ENCODE measurements at regions not wholly inside any gene's neighbourhood (a gene's known extent, or its start where the extent isn't known, plus 50 kb on each side); places are given as distances from the start of the nearest gene placed in this dataset.

DNA sequence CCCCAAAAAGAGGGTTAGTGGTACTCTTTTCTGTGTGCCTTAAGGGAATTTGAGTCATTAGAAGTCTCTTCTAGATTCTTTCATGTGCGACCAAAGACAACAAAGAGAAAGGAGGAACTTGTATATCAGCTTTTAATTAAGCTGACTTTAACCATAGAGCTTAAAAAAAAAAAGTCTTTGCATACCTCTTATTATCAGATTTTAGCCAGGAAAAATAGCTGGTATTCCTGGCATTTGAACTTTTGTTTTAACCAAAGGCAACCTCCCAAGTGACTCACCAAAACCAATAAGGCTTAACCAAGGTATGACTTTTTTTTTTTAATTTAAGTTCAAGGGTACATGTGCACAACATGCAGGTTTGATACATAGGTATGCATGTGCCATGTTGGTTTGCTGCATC is 375.0 kb downstream of the CDC5L start:
- TF ChIP-seq, protein P1, sequence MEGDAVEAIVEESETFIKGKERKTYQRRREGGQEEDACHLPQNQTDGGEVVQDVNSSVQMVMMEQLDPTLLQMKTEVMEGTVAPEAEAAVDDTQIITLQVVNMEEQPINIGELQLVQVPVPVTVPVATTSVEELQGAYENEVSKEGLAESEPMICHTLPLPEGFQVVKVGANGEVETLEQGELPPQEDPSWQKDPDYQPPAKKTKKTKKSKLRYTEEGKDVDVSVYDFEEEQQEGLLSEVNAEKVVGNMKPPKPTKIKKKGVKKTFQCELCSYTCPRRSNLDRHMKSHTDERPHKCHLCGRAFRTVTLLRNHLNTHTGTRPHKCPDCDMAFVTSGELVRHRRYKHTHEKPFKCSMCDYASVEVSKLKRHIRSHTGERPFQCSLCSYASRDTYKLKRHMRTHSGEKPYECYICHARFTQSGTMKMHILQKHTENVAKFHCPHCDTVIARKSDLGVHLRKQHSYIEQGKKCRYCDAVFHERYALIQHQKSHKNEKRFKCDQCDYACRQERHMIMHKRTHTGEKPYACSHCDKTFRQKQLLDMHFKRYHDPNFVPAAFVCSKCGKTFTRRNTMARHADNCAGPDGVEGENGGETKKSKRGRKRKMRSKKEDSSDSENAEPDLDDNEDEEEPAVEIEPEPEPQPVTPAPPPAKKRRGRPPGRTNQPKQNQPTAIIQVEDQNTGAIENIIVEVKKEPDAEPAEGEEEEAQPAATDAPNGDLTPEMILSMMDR (IDR thresholded peaks at IDR 0.05): no peak
- no peak overlapping the region for H3K9ac ChIP-seq (ENCODE audit: low read depth in 2 of 2, low read length in 2 of 2)
- intact Hi-C loops (cut with DNase I): no loop called here

DNA sequence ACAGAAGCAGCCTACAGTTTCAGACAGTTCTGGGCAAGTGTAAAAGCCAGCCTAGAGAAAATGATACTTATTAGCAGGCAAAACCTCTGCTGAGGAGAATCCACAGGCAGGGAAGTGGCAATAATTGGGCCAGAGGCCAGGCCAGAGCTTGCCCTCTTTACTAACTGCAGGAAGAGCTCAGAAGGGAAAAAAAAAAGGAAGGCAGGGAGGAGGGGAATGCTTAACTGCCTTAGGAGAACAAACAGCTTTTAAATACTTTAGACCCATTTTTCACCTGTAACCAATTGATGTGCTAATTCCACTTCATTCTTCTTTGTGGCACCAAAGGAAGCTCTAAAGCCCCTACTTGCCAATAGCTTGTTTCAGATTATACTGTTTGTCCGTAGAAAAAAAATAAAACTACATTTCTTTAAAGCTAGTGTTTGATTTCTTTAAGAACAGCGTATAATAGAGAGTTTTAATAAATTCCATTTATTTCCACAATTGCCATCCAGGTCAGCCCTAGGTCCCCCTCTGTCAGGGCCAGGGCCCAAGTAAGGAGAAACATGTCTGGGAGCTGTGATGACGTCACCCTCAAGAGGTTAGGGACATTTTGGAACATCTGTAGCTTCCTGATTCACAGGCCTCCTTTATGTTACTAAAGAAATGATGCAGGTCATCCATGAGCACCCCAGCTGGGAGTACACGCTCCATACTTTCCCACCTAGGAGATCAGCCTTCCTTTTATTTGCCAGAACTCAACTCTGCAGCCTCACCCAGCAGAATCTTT is 384.3 kb downstream of the CDC5L start:
- no peak for DNase-seq
- Histone ChIP-seq H3K4me3 (no peak overlapping the region), H3K9ac (ENCODE audit: low read depth in 2 of 2, low read length in 2 of 2) (no peak overlapping the region), H3K9me3 (no peaks in the 10 kb centered on the region), H3K4me1 (no peaks in the 10 kb centered on the region), H3K27ac (no peak overlapping the region), H3K27me3 (no peaks in the 10 kb centered on the region), H3K36me3 (no peaks in the 10 kb centered on the region)
- TF ChIP-seq, protein P1 (IDR thresholded peaks at IDR 0.05): no peak
- intact Hi-C loops (cut with DNase I): no loop called here

More for the DNA sequence above, 375.0 kb downstream of the CDC5L start:
- no peak overlapping the region for H3K4me3 ChIP-seq
- DNase-seq: no peak
- no peak overlapping the region for H3K27ac ChIP-seq
- no peaks in the 10 kb centered on the region for H3K27me3 ChIP-seq
- H3K9me3 ChIP-seq: no peaks in the 10 kb centered on the region
- H3K36me3 ChIP-seq: no peaks in the 10 kb centered on the region
- no peaks in the 10 kb centered on the region for H3K4me1 ChIP-seq

DNA sequence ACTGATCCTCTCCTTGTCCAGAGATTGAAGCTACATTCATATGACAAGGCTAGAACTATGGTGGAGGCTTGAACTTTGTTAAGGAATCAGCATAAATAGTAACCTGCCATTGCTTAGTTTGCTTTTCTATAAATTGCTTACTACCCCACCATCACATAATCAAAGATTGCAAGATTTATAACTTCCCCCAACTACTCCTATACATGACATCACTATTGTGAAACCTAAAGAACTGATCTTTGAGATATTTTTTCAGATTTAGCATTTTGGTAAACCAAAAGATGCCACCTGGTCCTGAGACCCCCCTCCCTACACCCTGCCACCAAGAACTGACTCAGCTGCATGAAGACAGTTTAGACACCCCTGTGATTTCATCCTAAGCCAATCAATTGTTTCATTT is 385.3 kb downstream of the CDC5L start:
- no peak for DNase-seq
- intact Hi-C loops (cut with DNase I): no loop called here
- no peaks in the 10 kb centered on the region for H3K27me3 ChIP-seq
- no peak overlapping the region for H3K27ac ChIP-seq
- no peak overlapping the region for H3K4me3 ChIP-seq
- no peak overlapping the region for H3K9ac ChIP-seq (ENCODE audit: low read depth in 2 of 2, low read length in 2 of 2)
- H3K9me3 ChIP-seq: no peaks in the 10 kb centered on the region
- no peaks in the 10 kb centered on the region for H3K4me1 ChIP-seq
- TF ChIP-seq, protein P1 (IDR thresholded peaks at IDR 0.05): no peak
- no peaks in the 10 kb centered on the region for H3K36me3 ChIP-seq

DNA sequence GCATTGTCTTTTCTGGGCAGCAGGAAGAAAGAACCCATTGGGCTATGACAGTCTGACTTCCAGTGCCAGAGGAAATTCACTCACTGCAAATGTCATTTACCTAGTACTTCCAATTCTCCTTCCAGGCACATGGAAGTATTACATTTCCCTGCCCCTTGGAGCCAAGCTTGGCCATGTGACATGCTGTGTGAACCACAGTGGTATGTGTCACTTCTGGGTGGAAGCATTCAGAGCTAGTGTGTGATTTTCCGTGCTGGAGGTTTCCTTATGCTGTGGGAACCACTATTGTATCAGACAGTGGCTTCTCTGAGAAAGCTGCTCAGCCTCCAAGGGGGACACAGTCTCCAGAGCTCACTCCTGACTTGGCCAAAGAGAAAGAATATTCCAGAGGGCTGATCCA is 387.6 kb downstream of the CDC5L start:
- no peak for DNase-seq
- Histone ChIP-seq H3K9ac (ENCODE audit: low read depth in 2 of 2, low read length in 2 of 2) (no peak overlapping the region), H3K27ac (no peak overlapping the region), H3K36me3 (no peaks in the 10 kb centered on the region), H3K4me1 (no peaks in the 10 kb centered on the region), H3K4me3 (no peak overlapping the region), H3K9me3 (no peaks in the 10 kb centered on the region), H3K27me3 (no peaks in the 10 kb centered on the region)
- intact Hi-C loops (cut with DNase I): no loop called here
- TF ChIP-seq, protein P1 (IDR thresholded peaks at IDR 0.05): no peak

DNA sequence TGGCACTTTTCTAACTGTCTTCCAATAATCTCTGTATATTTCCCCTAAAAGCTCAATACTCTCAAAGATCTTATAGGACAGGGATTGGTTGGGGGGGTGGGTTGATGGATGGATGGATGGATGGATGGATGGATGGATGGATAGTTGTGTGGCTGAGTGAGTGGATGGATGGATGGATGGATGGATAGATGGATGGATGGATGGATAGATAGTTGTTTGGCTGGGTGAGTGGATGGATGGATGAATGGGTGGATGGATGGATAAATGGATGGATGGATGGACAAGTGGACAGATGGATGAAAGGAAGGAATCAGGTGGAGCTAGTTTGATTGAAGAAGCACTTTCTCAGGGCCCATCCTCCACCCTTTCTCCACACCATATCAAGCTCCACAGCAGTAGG is 388.8 kb downstream of the CDC5L start:
- H3K9ac ChIP-seq (ENCODE audit: low read depth in 2 of 2, low read length in 2 of 2): no peak overlapping the region
- no peaks in the 10 kb centered on the region for H3K9me3 ChIP-seq
- TF ChIP-seq, protein P1 (IDR thresholded peaks at IDR 0.05): no peak
- H3K4me3 ChIP-seq: no peak overlapping the region
- no peak for DNase-seq
- H3K36me3 ChIP-seq: no peaks in the 10 kb centered on the region
- H3K27ac ChIP-seq: no peak overlapping the region
- H3K4me1 ChIP-seq: no peaks in the 10 kb centered on the region
- no peaks in the 10 kb centered on the region for H3K27me3 ChIP-seq
- intact Hi-C loops (cut with DNase I): no loop called here

All from colonic mucosa (tissue), 4 donors.